GM21723 (cell line): ENCODE measurements at regions not wholly inside any gene's neighbourhood (a gene's known extent, or its start where the extent isn't known, plus 50 kb on each side); places are given as distances from the start of the nearest gene placed in this dataset.
A peak's percentile ranks its signal among the peaks of the same experiment; 100 is the strongest.
"Not testable (repeated sequence)": the region's sequence is repeated elsewhere in the genome, so short reads cannot be mapped to it uniquely, and the experiment has no call there.

Experiments
- ATAC-seq: cut with Tn5 transposase; IDR thresholded peaks from one replicate; pipeline ENCODE4 v1.9.1; 2021; ENCODE audit warnings: mild to moderate bottlenecking, moderate library complexity; ENCODE audit not compliant: unreplicated experiment

DNA sequence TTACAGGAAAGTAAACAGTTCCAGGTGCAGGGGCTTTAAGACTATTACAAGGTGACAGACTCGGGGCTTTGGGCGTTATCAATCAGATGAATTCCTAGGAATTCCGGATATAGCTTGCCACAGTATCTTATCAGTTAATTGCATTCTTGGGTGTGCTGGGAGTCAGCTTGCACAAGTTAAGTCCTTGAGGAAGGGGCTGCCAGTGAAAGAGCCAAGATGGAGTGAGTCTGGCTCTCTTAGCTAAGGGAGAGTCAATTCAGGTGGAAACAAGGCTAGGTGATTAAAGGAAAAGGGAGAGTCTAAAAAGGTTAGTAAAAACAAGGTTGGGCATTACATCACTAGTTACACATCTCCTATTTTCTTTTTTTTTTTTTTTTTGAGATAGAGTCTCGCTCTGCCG is 199.8 kb upstream of the PRSS16 start:
- ATAC-seq: not testable (repeated sequence)

DNA sequence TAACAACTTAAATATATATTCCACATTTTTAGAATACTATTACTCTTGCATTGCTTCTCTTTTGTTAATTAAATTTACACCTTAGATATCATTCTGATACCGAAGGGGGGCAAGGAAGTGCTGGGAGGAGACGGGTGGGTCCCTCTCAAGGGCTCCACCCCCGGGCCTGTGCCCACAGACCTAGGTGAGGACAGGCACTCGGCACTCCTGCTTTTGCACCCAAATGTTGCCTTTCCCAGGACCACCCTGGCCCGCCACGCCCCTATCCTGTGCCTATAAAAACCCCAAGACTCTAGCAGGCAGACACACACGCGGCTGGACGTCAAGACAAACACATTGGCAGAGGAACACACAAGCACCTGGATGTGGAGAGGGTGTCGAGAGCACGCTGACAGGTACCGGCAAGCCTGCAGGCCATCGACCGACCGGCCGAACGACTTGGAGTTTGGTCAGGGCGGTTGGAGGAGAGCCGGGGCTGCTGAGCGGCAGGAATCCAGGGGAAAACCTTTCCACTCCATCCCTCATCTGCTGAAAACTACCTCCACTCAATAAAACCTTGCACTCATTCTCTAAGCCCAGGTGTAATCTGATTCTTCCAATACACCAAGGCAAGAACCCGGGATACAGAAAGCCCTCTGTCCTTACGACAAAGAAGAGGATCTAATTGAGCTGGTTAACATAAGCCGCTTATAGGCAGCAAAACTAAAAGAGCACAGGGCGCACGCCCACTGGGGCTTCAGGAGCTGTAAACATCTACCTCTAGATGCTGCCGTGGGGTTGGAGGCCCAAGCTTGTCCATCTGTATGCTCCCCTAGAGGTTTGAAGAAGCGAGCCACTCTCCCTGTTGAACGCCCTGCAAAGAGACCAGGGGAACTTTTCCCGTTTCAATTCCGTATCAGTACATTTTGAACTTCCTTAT is 197.4 kb upstream of the PRSS16 start:
- ATAC-seq: no peak

DNA sequence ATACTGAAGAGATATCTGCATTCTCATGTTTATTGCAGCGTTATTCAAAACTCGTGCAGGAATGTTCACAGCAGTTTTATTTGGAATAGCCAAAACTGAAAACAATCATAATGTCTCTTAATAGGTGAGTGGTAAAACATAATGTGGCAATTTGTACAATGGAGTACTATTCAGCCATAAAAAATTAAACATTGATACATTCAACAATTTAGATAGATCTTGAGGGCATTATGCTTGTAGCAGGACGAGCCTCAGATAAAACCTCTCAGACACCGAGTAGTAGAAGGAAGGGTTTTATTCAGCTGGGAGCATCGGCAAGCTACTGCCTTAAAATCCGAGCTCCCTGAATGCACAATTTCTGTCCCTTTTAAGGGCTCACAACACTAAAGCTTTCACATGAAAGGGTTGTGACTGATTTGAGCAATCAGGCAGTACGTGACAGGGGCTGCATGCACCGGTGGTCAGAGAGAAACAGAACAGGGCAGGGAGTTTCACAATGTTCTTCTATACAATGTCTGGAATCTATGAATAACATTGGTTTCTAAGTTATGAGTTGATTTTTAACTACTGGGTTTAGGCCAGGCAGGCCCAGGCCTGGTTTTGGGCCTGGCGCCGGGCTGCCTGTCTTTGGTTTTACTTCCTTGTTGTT is 195.3 kb upstream of the PRSS16 start:
- ATAC-seq: not testable (repeated sequence)

DNA sequence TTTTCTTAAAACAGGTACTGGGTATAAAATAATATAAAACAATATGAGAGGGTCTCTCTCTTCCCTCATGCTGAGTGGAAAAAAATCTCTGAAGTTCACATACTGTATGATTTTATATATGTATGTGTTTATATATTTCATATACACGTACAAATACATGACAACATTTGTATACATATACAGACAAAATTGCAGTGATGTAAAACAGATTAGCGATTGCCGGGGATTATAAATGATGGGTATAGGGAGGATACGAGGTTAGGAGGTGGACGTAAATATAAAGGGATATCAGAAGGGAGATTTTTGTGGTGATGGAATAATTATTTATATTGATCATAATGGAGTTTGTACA is 194.8 kb upstream of the PRSS16 start:
- no peak for ATAC-seq

- ATAC-seq: no peak
Observed at GRCh38 chr6:27053738-27054137, 193.8 kb upstream of the PRSS16 start.

- no peak for ATAC-seq
Observed at GRCh38 chr6:27056615-27057014, 190.9 kb upstream of the PRSS16 start.

GRCh38 chr6:27059621-27060425 is 187.7 kb upstream of the PRSS16 start:
- ATAC-seq: no peak

GRCh38 chr6:27061235-27061993 is 186.1 kb upstream of the PRSS16 start:
- no peak for ATAC-seq

DNA sequence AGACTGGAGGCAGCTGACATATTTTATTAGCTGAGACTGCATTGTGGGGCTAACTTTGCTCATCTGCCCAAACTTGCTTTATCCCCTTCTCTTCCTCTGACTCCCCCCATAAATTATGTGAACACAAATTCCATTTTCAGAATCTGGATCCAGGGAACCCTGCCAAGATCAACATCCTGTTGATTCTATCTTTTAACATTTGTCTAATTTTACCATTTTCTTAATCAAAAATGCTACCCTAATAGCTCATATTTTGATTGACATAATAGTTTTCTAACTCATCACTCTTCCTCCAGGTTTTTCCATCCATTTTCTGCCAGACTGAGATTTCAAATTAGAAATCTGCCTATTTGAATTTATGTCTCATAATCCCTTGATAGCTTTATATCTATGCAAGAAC is 184.7 kb upstream of the PRSS16 start:
- no peak for ATAC-seq

DNA sequence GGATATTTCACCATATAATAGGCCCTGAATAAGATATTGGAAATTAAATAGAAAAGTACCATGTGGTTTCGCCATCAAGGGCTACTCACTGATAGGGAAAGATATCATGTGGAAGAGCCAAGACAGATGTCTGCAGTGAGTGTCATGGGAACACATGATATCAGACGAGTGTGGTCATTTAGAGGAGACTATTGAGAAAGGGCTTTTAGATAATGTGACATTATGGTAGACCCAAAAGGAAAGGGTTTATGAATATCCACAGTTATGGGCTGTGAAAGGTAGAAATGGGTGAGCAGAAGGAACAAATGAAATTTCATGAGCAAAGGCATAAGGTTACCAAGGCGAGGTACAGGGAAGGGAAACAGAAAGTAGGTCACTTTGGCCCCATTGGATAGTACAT is 182.3 kb upstream of the PRSS16 start:
- ATAC-seq: no peak

- no peak for ATAC-seq
Observed at GRCh38 chr6:27066381-27066780, 181.1 kb upstream of the PRSS16 start.

DNA sequence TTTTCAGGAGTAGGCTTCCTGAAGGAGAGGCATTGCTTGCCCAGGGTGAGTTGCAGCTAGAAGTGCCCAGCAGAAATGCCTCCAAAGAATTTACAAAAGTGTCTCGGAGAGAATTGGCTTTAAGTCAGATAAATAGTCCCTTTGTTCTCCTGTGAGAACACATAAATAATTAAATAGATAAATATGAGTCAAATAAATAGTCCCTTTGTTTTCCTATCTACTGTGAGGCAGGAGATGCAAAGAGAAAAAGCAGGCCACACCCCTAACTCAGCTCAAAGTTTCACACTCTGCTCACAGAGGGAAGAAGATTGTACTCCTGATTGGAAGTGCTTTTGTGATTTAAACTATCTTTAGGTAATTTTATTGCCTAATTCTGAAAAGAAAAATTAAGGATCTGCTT is 180.7 kb upstream of the PRSS16 start:
- no peak for ATAC-seq

DNA sequence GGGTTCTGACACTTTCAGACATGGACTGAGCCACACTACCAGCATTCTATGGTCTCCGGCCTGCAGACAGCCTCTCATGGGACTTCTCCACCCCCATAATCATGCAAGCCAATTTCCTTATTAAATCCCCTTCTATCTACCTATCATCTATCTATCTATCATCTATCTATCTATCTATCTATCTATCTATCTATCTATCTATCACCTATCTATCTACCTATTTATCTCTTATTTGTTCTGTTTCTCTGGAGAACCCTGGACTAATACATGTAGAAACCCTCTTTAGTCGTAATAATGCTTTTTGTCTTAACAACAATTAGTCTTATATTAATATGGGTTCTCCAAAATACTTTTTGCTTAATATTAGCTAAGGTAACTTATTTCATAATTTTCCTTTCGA is 174.1 kb upstream of the PRSS16 start:
- ATAC-seq: no peak

GRCh38 chr6:27076116-27076515 is 171.4 kb upstream of the PRSS16 start:
- ATAC-seq: no peak

- peak; percentile 90 for ATAC-seq
Observed at GRCh38 chr6:27078734-27079357, 168.7 kb upstream of the PRSS16 start.

GRCh38 chr6:27081188-27081587 is 166.3 kb upstream of the PRSS16 start:
- no peak for ATAC-seq

DNA sequence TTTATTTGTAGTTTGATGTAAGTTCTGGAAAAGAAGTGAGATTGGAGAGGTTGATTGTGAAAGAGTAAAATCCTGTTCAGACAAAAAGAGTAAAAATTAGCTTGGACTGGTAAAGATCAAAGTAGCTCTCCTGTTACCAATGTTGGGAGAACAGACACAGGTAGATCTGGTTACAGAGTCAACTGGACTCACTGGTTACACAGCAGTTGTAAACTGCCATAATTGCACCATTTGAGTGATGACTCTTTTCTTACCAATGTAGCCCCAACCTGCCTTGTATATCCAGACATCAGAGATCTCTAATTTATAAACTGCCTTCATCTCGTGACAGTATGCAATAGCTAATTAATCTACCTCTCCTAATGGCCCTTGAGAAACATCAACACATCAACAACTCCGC is 165.6 kb upstream of the PRSS16 start:
- ATAC-seq: no peak

DNA sequence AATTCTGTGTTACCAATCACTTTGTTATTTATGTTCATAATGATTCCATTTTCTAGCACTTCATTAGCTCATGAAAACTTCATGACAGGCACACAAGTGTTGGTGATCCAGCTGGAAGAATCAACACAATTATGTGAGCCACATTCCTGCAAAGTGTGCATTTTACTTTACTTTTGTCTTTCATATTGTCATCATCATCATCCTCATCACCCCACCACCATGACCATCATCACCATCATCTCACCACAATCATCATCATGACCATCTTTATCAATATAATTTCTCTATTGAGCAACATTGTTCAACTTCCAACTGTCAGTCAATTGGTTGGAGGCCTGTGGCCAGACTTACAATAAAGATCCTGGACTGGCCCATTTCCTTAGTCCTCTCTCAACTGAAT is 159.4 kb upstream of the PRSS16 start:
- no peak for ATAC-seq

- peak; percentile 66 for ATAC-seq
Observed at GRCh38 chr6:27091661-27092315, 155.7 kb upstream of the PRSS16 start.

GRCh38 chr6:27092316-27092692 is 155.2 kb upstream of the PRSS16 start:
- no peak for ATAC-seq
